Amniotic stem cell (primary cell): ENCODE measurements at regions not wholly inside any gene's neighbourhood (a gene's known extent, or its start where the extent isn't known, plus 50 kb on each side); places are given as distances from the start of the nearest gene placed in this dataset.
A peak's percentile ranks its signal among the peaks of the same experiment; 100 is the strongest.
"Not testable (repeated sequence)": the region's sequence is repeated elsewhere in the genome, so short reads cannot be mapped to it uniquely, and the experiment has no call there.

Source experiments
- DNase-seq: peaks from one replicate; lab custom pipeline; 2025; lab: John Stamatoyannopoulos, UW

DNA sequence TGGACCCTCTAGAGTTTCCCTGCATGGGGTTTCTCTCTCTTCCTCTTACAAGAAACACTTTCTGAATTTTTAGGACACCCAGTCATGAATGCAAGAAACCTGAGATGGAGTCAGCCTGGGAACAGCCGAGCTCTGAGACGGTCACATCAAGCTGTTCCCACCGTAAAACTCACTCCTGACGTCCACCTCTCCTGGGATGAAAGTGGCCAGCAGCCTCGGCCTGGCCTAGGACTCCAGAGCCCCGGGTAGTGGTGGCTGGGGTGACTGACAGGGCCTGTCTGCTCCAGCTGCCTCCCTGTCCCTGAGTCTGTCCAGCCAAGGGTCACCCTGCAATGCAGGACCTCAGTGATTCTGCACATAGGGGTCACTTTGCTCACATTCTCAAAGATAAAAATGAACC is 217.8 kb downstream of the SHOX start:
- no peak for DNase-seq

DNA sequence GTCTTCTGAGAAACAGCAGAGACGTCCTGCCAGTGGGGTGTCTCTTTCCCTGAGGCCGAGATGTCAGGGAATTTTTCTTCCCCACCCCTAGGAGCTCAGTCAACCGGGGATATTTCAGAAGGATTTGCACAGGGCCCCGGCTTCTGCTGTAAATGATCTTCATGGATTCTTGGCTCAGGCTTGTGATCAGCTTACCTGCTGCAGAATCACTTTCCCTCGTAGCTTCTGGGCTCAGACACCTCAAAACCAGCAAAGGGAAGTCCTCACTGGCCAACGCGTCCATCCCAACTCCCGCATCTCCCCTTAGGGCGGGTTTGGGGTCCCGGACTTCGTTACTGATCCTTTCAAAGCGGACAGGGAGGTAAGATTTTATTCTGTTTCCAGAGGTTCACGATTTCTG is 212.7 kb downstream of the SHOX start:
- DNase-seq: no peak

DNA sequence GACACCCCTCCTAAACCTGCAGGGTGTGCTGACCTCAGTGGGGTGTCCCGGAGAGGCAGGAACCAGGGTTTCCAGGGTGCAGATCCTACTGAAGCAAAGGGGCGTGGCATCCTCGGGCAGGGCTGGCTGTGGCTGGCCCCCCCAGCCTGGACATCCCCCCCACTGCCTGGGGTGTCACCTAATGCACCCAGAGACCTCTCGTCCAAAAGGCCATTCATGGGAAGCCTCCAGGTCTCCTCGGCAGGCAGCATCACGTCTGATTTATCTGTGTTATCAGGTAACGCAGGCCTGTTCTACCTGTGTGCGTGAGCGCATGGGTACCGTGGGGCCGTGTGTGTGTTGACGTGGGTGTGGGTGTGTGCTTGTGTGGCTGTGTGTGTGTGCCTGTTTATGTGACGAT is 210.0 kb downstream of the SHOX start:
- DNase-seq: no peak

GRCh38 chrX:838666-839065 is 208.1 kb downstream of the SHOX start:
- DNase-seq: not testable (repeated sequence)

- DNase-seq: not testable (repeated sequence)
Measured at GRCh38 chrX:835857-836256, 205.3 kb downstream of the SHOX start.

DNA sequence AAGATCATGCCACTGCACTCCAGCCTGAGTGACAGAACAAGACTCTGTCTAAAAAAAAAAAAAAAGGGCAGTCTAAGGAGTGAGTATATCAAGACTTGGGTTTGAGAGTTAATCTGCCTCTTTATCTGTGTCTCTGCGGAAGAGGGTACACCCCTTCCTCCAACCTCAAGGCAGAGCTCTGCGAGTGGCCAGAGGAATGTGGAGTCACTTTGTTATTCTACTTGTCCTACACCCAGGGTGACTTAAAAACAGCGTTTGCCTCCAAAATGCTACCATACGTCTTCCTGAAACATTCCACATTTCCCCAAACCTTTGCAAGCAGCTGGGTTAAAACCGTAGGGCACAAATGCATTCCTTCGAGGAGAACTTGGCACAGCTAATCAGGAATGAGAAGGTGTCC is 199.9 kb downstream of the SHOX start:
- DNase-seq: no peak

- no peak for DNase-seq
Measured at GRCh38 chrX:829145-829544, 198.6 kb downstream of the SHOX start.

DNA sequence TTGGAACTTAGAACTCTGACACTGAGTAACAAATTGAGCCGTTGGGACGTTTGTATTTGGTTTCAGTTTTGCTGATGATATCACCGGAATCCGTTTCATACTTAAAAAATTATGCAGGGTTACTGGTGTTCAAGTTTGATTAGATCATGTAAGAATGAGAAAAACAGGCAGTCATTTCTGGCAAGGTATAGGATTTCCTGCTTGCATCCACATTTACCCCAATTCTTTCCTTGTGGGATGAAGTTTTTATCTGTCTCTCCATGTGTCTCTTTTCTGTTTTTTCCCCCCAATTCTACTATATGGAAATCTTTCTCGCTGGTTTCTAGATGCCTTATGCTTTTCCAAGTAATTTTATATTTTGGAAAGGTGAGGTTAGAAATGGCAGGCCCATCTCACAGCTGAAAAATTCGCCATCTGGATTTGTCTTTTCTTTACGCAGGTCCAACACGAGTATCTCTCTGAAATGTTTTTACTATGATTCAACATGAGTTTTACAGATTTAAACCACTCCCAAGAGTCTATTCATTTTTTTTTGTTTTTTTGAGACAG is 197.9 kb downstream of the SHOX start:
- DNase-seq: peak; percentile 17

- peak; percentile 32 for DNase-seq
Measured at GRCh38 chrX:826448-826847, 195.9 kb downstream of the SHOX start.

DNA sequence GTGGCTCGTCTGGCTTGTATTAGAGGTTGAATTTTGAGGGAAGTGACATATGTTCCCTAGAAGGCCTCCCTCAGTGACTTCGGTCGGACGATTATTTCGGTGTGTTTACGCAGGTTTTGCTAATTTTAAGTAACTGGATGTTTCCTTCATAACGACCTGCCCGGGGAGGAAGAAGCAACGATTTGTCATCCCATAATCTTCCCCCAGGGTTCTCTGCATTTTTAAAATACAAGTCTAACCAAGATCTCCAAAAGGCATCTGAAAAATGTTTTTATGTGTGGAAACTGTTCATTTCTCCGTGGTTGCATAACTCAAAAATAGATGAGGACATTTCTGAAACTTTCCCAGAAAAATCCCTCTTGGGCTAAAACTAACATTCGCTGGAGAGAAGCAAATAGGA is 195.4 kb downstream of the SHOX start:
- DNase-seq: peak; percentile 32

GRCh38 chrX:823073-823472 is 192.5 kb downstream of the SHOX start:
- DNase-seq: not testable (repeated sequence)

DNA sequence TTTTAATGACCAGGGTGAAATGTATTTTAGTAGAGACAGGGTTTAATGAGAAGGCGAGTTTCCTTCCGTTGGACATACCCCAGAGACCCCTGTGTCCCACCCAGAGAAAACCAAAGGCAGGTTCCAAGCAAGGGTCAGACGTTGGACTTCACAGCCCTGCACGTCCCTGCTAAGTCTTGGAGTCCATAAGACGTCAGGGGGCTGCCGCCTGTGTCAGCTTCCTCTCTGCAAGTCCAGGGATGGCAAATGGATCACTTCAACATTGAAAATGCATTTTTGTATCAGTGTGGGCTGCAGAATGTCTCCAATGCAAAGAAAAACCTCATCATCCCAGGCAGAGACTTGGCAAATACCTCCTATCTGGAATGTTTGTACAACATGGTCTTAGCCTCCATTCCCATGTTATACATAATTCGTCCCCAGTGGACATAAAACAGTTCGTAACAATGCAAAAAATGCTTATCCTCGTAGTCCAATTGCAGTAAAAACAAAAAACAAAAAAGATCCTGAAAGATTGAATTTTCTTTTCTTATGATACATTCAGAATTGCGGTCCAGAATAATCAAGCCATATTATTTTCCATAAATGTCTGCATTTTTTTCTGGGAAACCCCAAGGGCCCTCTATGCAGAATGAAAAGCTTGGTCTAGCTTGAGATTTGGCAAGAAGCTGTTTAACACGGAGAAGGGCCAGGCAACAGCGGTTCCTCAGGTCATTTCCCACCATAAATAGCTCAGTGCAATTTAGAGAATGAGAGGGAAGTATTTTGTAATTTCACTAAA is 190.9 kb downstream of the SHOX start:
- no peak for DNase-seq

GRCh38 chrX:819684-820083 is 189.1 kb downstream of the SHOX start:
- no peak for DNase-seq

GRCh38 chrX:817759-818300 is 187.2 kb downstream of the SHOX start:
- DNase-seq: no peak

GRCh38 chrX:817147-817546 is 186.6 kb downstream of the SHOX start:
- not testable (repeated sequence) for DNase-seq

DNA sequence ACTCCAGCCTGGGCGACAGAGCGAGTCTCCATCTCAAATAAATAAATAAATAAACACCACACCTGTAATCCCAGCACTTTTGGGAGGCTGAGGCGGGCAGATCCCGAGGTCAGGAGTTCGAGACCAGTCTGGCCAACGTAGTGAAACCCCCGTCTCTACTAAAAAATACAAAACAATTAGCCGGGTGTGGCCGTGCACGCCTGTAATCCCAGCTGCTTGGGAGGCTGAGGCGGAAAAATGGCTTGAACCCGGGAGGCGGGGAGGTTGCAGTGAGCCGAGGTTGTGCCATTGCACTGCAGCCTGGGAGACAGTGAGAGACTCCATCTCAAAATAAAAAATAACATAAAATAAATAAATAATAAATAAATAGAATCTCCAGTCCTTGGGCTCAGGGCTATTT is 185.8 kb downstream of the SHOX start:
- no peak for DNase-seq

DNA sequence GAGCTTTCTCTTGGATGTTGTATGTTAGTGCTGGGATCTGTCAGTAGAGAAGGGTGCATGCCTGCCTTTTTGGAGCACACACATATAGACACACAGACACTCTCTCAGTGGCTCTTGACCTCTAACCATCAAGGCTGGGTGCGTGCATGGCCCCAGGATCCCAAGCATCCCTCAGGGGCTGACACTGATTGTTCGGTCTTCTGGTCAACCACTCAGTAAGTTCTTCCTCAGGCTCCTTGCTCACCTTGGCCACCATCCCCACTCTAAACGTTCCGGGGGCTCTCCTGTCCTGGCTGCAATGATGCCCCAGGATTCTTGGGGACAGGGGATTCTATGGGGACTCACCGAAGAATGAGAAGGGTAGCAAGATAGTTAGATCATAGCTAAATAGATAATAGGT is 179.6 kb downstream of the SHOX start:
- DNase-seq: no peak

GRCh38 chrX:809081-809480 is 178.5 kb downstream of the SHOX start:
- DNase-seq: no peak

DNA sequence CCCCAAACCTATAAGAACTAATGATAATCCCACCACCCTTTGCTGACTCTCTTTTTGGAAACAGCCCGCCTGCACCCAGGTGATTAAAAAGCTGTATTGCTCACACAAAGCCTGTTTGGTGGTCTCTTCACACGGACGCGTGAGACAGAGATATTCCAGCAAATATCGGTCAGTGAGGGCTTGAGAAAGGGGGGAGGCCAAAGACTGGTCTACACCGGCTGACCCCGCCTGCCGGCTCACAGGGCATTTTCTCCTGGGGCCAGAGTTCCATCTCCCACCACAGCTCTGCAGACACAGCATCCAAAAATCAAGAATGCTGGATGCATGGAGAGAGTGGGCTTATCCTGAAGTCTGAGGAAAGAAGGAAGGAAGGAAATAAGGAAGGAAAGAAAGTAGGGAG is 176.0 kb downstream of the SHOX start:
- DNase-seq: no peak

DNA sequence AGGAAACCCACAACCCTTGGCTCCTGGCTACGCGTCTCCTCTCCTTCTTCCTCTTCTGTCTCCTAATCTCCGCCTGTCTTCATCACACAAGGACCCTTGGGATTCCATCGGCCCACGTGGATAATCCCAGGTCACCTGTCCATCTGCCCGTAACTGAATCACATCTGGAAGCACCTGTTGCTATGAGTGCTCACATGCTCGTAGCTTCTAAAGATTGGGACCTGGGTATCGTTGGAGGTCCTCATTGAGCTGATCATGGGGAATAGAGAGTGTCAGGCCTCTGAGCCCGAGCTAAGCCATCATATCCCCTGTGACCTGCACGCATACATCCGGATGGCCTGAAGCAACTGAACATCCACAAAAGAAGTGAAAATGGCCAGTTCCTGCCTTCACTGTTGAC is 175.4 kb downstream of the SHOX start:
- DNase-seq: no peak

- no peak for DNase-seq
Measured at GRCh38 chrX:805103-805670, 174.6 kb downstream of the SHOX start.

GRCh38 chrX:802846-803245 is 172.3 kb downstream of the SHOX start:
- DNase-seq: no peak

DNA sequence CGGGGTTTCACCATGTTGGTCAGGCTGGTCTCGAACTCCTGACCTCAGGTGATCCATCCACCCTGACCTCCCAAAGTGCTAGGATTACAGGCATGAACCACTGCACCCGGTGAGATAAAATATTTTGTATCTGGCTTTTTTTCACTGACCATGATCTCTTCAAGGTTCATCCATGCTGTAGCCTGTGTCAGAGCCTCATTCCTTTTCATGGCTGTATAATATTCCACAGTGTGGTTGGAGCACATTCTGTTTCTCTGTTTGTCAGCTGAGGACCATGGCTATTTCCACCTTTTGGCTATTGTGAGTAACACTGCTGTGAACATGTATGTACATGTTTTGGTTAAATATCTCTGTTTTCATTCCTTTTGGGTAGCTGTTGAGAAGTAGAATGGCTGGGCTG is 169.2 kb downstream of the SHOX start:
- DNase-seq: no peak
